ENCODE measurements at regions not wholly inside any gene's neighbourhood (a gene's known extent, or its start where the extent isn't known, plus 50 kb on each side); places are given as distances from the start of the nearest gene placed in this dataset.
A peak's percentile ranks its signal among the peaks of the same experiment; 100 is the strongest.

- peak; percentile 62 for DNase-seq
- peak; percentile 65 for TF ChIP-seq CTCF (IDR thresholded peaks at IDR 0.05)
- Histone ChIP-seq H3K27me3 (ENCODE audit: low read depth) (no peaks in the 10 kb centered on the region), H3K36me3 (no peaks in the 10 kb centered on the region), H3K4me3 (no peak overlapping the region), H3K9me3 (no peaks in the 10 kb centered on the region), H3K4me1 (peaks cover 22% of the 10 kb centered on the region), H3K27ac (peak overlapping the region; percentile 57)
- intact Hi-C loops (cut with DNase I): no loop called here
- peak; percentile 91 to 94 for ATAC-seq
Observed at GRCh38 chr12:94074980-94075629, 73.3 kb upstream of the PLXNC1 start.

- DNase-seq: no peak
- Histone ChIP-seq H3K4me3 (no peak overlapping the region), H3K36me3 (no peaks in the 10 kb centered on the region), H3K27me3 (ENCODE audit: low read depth) (no peaks in the 10 kb centered on the region), H3K27ac (no peak overlapping the region), H3K4me1 (peaks cover 29% of the 10 kb centered on the region), H3K9me3 (no peaks in the 10 kb centered on the region)
- intact Hi-C loops (cut with DNase I): no loop called here
- no peak for TF ChIP-seq CTCF (IDR thresholded peaks at IDR 0.05)
- no peak for ATAC-seq
Observed at GRCh38 chr12:94077209-94077608, 71.2 kb upstream of the PLXNC1 start.

- Histone ChIP-seq H3K27ac (no peak overlapping the region), H3K4me3 (no peak overlapping the region), H3K4me1 (peaks cover 29% of the 10 kb centered on the region), H3K36me3 (no peaks in the 10 kb centered on the region), H3K9me3 (no peaks in the 10 kb centered on the region), H3K27me3 (ENCODE audit: low read depth) (no peaks in the 10 kb centered on the region)
- DNase-seq: no peak
- TF ChIP-seq CTCF (IDR thresholded peaks at IDR 0.05): no peak
- ATAC-seq: no peak
- intact Hi-C loops (cut with DNase I): no loop called here
Observed at GRCh38 chr12:94078138-94078723, 70.1 kb upstream of the PLXNC1 start.

- no peaks in the 10 kb centered on the region for H3K9me3 ChIP-seq
- H3K4me3 ChIP-seq: no peak overlapping the region
- DNase-seq (no peak), ATAC-seq (no peak)
- H3K36me3 ChIP-seq: no peaks in the 10 kb centered on the region
- H3K27ac ChIP-seq: no peak overlapping the region
- peaks cover 29% of the 10 kb centered on the region for H3K4me1 ChIP-seq
- no peaks in the 10 kb centered on the region for H3K27me3 ChIP-seq (ENCODE audit: low read depth)
- intact Hi-C loops (cut with DNase I): no loop called here
- no peak for TF ChIP-seq CTCF (IDR thresholded peaks at IDR 0.05)
Observed at GRCh38 chr12:94078736-94079509, 69.5 kb upstream of the PLXNC1 start.

- no peak for DNase-seq
- H3K4me3 ChIP-seq: no peak overlapping the region
- TF ChIP-seq CTCF (IDR thresholded peaks at IDR 0.05): no peak
- H3K27me3 ChIP-seq (ENCODE audit: low read depth): no peaks in the 10 kb centered on the region
- intact Hi-C loops (cut with DNase I): no loop called here
- peaks cover 23% of the 10 kb centered on the region for H3K4me1 ChIP-seq
- H3K9me3 ChIP-seq: no peaks in the 10 kb centered on the region
- H3K36me3 ChIP-seq: no peaks in the 10 kb centered on the region
- no peak overlapping the region for H3K27ac ChIP-seq
- ATAC-seq: no peak
Observed at GRCh38 chr12:94079566-94080340, 68.6 kb upstream of the PLXNC1 start.
